Activated CD4-positive, alpha-beta T cell treated with anti-CD3 and anti-CD28 coated beads, Interleukin-2, amount 10 ng/mL, durations not matched to agents 7 days and 5 days (primary cell): ENCODE measurements at regions not wholly inside any gene's neighbourhood (a gene's known extent, or its start where the extent isn't known, plus 50 kb on each side); places are given as distances from the start of the nearest gene placed in this dataset.
"Not testable (repeated sequence)": the region's sequence is repeated elsewhere in the genome, so short reads cannot be mapped to it uniquely, and the experiment has no call there.

Experiments used
- CTCF ChIA-PET: fragments of 350-600 bp; sonication (Branson Sonifier 250); formaldehyde crosslinking; loops from one replicate; lab custom pipeline; 2021; ENCODE audit warnings: antibody characterized with exemption; lab: Charles Lee
- POLR2A ChIA-PET: fragments of 350-600 bp; sonication (Branson Sonifier 250); formaldehyde crosslinking; loops from one replicate; lab custom pipeline; 2021; ENCODE audit warnings: antibody characterized with exemption; lab: Charles Lee
- DNase-seq: peaks from one replicate; pipeline ENCODE4 v3.0.0-alpha.2; 2020
- H3K27ac Mint-ChIP-seq: one replicate; pipeline ENCODE4 v1.8.0; 2021; ENCODE audit warnings: mild to moderate bottlenecking, moderate library complexity, mixed read lengths
- H3K27me3 Mint-ChIP-seq: one replicate; pipeline ENCODE4 v1.8.0; 2021; ENCODE audit warnings: mixed read lengths
- H3K36me3 Mint-ChIP-seq: one replicate; pipeline ENCODE4 v1.8.0; 2021; ENCODE audit warnings: low read depth, mixed read lengths
- H3K4me1 Mint-ChIP-seq: one replicate; pipeline ENCODE4 v1.8.0; 2021; ENCODE audit warnings: mixed read lengths
- H3K4me3 Mint-ChIP-seq: one replicate; pipeline ENCODE4 v1.8.0; 2021; ENCODE audit warnings: mild to moderate bottlenecking, moderate library complexity, mixed read lengths
- H3K9me3 Mint-ChIP-seq: one replicate; pipeline ENCODE4 v1.8.0; 2021; ENCODE audit warnings: mixed read lengths

- Mint-ChIP-seq H3K27ac (no peak overlapping the region), H3K27me3 (no peaks in the 10 kb centered on the region), H3K9me3 (peaks cover 2% of the 10 kb centered on the region), H3K36me3 (no peaks in the 10 kb centered on the region), H3K4me1 (no peaks in the 10 kb centered on the region), H3K4me3 (no peak overlapping the region)
- DNase-seq = no peak
- ChIA-PET CTCF (no interaction called here), POLR2A (no interaction called here)
Measured at GRCh38 chrX:109089359-109089758, 353.0 kb upstream of the IRS4 start.

- H3K36me3 Mint-ChIP-seq = no peaks in the 10 kb centered on the region
- H3K9me3 Mint-ChIP-seq = peaks cover 3% of the 10 kb centered on the region
- H3K27me3 Mint-ChIP-seq = no peaks in the 10 kb centered on the region
- H3K27ac Mint-ChIP-seq = no peak overlapping the region
- H3K4me1 Mint-ChIP-seq = no peaks in the 10 kb centered on the region
- H3K4me3 Mint-ChIP-seq = no peak overlapping the region
- POLR2A ChIA-PET = no interaction called here
- no peak for DNase-seq
- CTCF ChIA-PET = no interaction called here
Measured at GRCh38 chrX:109077788-109078187, 341.4 kb upstream of the IRS4 start.

- CTCF ChIA-PET, H3K27me3 Mint-ChIP-seq, H3K4me1 Mint-ChIP-seq, H3K9me3 Mint-ChIP-seq, POLR2A ChIA-PET, H3K27ac Mint-ChIP-seq, H3K36me3 Mint-ChIP-seq, H3K4me3 Mint-ChIP-seq: not testable (repeated sequence)
- DNase-seq = peak; percentile 5
Measured at GRCh38 chrX:109054181-109054581, 317.8 kb upstream of the IRS4 start.

DNA sequence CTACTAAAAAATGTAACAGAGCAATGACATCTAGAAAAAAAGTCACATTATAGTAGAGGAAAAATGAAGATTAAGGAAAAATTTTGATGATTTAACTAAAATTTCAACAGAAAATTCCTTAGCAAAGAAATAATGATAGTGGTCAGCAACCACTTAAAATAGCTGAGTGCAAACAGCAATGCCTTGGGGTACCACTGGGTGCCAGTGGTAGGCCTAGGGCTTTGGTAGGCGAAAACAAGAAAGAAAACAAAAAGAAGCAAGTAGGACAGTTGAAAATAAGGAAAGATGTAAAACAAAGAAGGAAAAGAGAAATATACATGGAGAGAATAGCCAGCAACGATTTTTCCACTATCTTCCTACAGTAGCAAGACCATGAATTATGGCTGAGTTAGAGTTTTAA lies 313.5 kb upstream of the IRS4 start:
- no peaks in the 10 kb centered on the region for H3K4me1 Mint-ChIP-seq
- H3K4me3 Mint-ChIP-seq = no peak overlapping the region
- ChIA-PET POLR2A (no interaction called here), CTCF (no interaction called here)
- H3K36me3 Mint-ChIP-seq = no peaks in the 10 kb centered on the region
- H3K27me3 Mint-ChIP-seq = no peaks in the 10 kb centered on the region
- H3K9me3 Mint-ChIP-seq = no peaks in the 10 kb centered on the region
- DNase-seq = no peak
- no peak overlapping the region for H3K27ac Mint-ChIP-seq

GRCh38 chrX:109049416-109049815 lies 313.1 kb upstream of the IRS4 start:
- ChIA-PET CTCF (no interaction called here), POLR2A (no interaction called here)
- H3K27me3 Mint-ChIP-seq = no peaks in the 10 kb centered on the region
- DNase-seq = no peak
- H3K27ac Mint-ChIP-seq = no peak overlapping the region
- H3K4me3 Mint-ChIP-seq = no peak overlapping the region
- H3K4me1 Mint-ChIP-seq = no peaks in the 10 kb centered on the region
- H3K36me3 Mint-ChIP-seq = no peaks in the 10 kb centered on the region
- H3K9me3 Mint-ChIP-seq = no peaks in the 10 kb centered on the region

GRCh38 chrX:109040057-109040456 lies 303.7 kb upstream of the IRS4 start:
- Mint-ChIP-seq H3K36me3 (no peaks in the 10 kb centered on the region), H3K4me1 (no peaks in the 10 kb centered on the region), H3K27me3 (no peaks in the 10 kb centered on the region), H3K27ac (no peak overlapping the region), H3K4me3 (no peak overlapping the region), H3K9me3 (no peaks in the 10 kb centered on the region)
- ChIA-PET POLR2A (no interaction called here), CTCF (no interaction called here)
- no peak for DNase-seq

DNA sequence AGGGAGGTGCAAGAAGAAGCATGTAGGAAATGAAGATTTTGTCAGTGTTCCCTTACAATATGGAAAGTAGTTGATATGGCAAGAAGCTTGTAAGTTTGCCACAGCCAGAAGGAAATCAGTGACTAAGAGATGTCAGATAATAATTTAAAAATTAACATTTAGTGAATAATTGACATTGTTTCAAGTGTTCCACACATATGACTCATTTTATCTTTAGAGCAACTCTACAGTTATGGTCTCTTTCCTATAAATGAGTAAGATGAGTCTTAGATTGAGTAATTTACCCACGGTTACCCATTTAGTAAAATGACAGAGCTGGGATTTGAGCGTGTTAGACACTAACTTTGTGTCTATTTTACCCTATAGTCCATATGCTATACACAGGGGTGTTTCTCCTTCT lies 300.3 kb upstream of the IRS4 start:
- H3K27me3 Mint-ChIP-seq = no peaks in the 10 kb centered on the region
- ChIA-PET POLR2A (no interaction called here), CTCF (no interaction called here)
- H3K4me3 Mint-ChIP-seq = no peak overlapping the region
- H3K9me3 Mint-ChIP-seq = peaks cover 3% of the 10 kb centered on the region
- DNase-seq = no peak
- H3K27ac Mint-ChIP-seq = no peak overlapping the region
- H3K4me1 Mint-ChIP-seq = no peaks in the 10 kb centered on the region
- no peaks in the 10 kb centered on the region for H3K36me3 Mint-ChIP-seq

DNA sequence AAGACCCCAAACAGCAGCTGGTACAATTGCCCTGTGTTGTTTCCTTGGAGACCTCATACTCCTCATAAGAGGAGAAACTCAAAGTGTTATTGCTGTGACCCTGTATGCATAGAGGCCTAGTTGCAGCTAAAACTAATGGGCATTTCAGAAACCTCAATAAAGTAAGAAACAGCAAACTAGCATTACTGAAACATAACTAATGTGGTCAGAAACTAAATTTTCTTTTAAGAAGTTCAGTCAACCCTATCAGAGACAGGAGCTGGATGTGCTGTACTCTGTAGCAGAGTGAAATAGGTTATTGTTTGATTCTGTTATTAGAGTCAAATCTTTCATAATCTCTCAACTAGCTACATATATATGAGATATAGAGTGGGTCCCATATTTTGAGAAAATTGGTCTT lies 257.5 kb upstream of the IRS4 start:
- ChIA-PET POLR2A (no interaction called here), CTCF (no interaction called here)
- Mint-ChIP-seq H3K9me3 (peaks cover 3% of the 10 kb centered on the region), H3K36me3 (no peaks in the 10 kb centered on the region), H3K27me3 (no peaks in the 10 kb centered on the region), H3K4me1 (no peaks in the 10 kb centered on the region), H3K27ac (no peak overlapping the region), H3K4me3 (no peak overlapping the region)
- no peak for DNase-seq

DNA sequence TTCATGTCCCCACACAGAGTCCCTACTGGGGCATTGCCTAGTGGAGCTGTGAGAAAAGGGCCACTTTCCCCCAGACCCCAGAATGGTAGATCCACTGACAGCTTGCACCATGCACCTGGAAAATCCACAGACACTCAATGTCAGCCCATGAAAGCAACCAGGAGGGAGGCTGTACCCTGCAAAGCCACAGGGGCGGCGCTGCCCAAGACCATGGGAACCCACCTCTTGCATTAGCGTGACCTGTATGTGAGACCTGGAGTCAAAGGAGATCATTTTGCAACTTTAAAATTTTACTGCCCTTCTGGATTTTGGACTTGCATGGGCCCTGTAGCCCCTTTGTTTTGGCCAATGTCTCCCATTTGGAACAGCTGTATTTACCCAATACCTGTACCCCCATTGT lies 236.5 kb upstream of the IRS4 start:
- CTCF ChIA-PET, H3K27ac Mint-ChIP-seq, H3K27me3 Mint-ChIP-seq, H3K9me3 Mint-ChIP-seq, H3K4me3 Mint-ChIP-seq, H3K4me1 Mint-ChIP-seq, H3K36me3 Mint-ChIP-seq, DNase-seq, POLR2A ChIA-PET: not testable (repeated sequence)

DNA sequence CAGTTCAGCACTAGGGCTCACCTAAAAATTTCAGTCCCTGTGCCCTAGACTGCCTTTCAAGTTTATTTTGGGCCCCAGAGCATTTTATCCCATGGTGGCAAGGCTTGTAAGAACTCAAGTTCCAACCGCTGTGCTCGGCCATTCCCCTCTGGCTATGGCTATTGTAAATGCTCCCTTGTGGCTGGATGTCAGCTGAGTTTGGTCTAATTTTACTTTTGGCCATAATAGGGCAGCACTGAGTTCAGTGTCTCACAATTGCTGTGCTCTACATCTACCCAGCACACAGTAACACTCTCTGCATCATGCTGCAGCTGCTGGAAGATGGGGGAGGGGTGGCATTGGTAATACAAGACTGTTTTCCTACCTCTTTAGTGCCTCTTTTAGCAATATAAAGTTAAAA lies 210.8 kb upstream of the IRS4 start:
- Mint-ChIP-seq H3K4me1 (no peaks in the 10 kb centered on the region), H3K27ac (no peak overlapping the region), H3K36me3 (no peaks in the 10 kb centered on the region), H3K4me3 (no peak overlapping the region), H3K27me3 (no peaks in the 10 kb centered on the region), H3K9me3 (peaks cover 4% of the 10 kb centered on the region)
- ChIA-PET CTCF (no interaction called here), POLR2A (no interaction called here)
- DNase-seq = no peak

DNA sequence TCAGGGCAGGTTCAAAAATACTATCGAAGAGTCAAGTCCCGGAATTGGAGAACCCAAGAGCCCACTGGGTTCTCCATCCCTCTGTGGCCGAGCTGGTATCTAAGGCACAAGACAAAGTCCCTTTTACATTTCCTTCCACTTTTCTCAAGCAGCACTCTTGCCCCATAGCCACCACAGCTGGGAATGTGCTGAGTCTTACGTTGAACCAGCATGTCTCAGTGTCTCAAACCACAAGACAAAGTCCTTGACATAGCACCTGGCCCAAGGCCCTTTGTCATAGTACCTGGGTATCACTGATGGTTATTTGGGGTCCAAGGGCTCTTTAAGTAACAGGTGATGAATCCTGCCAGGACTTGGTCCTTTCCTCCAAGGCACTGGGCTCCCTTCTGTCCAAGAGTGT lies 210.2 kb upstream of the IRS4 start:
- POLR2A ChIA-PET = no interaction called here
- DNase-seq = no peak
- H3K36me3 Mint-ChIP-seq = no peaks in the 10 kb centered on the region
- peaks cover 4% of the 10 kb centered on the region for H3K9me3 Mint-ChIP-seq
- no peaks in the 10 kb centered on the region for H3K27me3 Mint-ChIP-seq
- no peak overlapping the region for H3K27ac Mint-ChIP-seq
- CTCF ChIA-PET = no interaction called here
- H3K4me3 Mint-ChIP-seq = no peak overlapping the region
- H3K4me1 Mint-ChIP-seq = no peaks in the 10 kb centered on the region

DNA sequence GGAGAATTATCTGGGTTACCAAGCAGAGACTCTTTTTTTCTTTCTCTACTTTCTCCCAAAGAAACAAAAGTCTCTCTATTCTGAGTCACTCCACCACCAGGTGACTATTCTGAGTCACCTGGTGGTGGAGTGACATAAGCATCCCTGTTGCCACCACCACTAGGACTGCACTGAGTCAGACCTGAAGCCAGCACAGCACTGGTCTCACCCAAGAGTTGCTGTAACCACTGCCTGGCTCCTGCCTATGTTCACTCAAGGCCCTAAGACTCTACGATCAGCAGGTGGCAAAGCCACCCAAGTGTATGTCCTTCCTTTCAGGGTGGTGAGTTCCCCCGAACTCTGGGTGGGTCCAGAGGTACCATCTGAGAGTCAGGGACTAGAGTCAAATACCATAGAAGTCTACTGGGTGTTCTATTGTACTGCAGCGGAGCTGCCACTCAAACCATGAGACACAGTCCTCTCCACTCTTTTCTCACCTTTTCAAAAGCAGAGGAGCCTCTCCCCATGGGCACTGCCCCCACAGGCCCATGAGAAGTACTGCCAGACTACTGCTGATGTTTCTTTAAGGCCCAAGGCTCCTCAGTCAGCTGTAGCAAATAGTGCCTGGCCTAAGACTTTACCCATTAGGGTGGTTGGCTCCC lies 209.6 kb upstream of the IRS4 start:
- no peaks in the 10 kb centered on the region for H3K36me3 Mint-ChIP-seq
- H3K4me1 Mint-ChIP-seq = no peaks in the 10 kb centered on the region
- no peak overlapping the region for H3K4me3 Mint-ChIP-seq
- H3K9me3 Mint-ChIP-seq = peaks cover 4% of the 10 kb centered on the region
- ChIA-PET POLR2A (no interaction called here), CTCF (no interaction called here)
- no peak overlapping the region for H3K27ac Mint-ChIP-seq
- H3K27me3 Mint-ChIP-seq = no peaks in the 10 kb centered on the region
- DNase-seq = no peak

DNA sequence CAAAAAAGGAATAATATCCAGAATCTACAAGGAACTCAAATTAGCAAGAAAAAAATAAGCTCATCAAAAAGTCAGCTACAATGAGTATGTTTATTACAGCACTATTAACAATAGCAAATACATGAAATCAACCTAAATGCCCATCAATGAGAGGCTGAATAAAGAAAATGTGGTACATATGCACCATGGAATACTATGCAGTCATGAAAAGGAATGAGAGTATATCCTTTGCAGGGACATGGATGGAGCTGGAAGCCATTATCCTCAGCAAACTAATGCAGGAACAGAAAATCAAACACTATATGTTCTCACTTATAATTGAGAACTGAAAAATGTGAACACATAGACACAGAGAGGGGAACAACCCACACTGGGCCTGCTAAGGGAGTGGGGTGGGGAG lies 178.4 kb upstream of the IRS4 start:
- no peaks in the 10 kb centered on the region for H3K4me1 Mint-ChIP-seq
- no peak overlapping the region for H3K4me3 Mint-ChIP-seq
- ChIA-PET CTCF (no interaction called here), POLR2A (no interaction called here)
- no peaks in the 10 kb centered on the region for H3K9me3 Mint-ChIP-seq
- H3K27ac Mint-ChIP-seq = no peak overlapping the region
- no peak for DNase-seq
- no peaks in the 10 kb centered on the region for H3K27me3 Mint-ChIP-seq
- H3K36me3 Mint-ChIP-seq = no peaks in the 10 kb centered on the region

- H3K27ac Mint-ChIP-seq, H3K4me3 Mint-ChIP-seq, H3K4me1 Mint-ChIP-seq, H3K9me3 Mint-ChIP-seq, H3K27me3 Mint-ChIP-seq, POLR2A ChIA-PET, H3K36me3 Mint-ChIP-seq, CTCF ChIA-PET, DNase-seq: not testable (repeated sequence)
Measured at GRCh38 chrX:108903831-108904230, 167.5 kb upstream of the IRS4 start.
